ENCODE measurements at regions not wholly inside any gene's neighbourhood (a gene's known extent, or its start where the extent isn't known, plus 50 kb on each side); places are given as distances from the start of the nearest gene placed in this dataset.
"Not testable (repeated sequence)": the region's sequence is repeated elsewhere in the genome, so short reads cannot be mapped to it uniquely, and the experiment has no call there.

GRCh38 chr17:78305801-78306200, 54.1 kb downstream of the SOCS3 start:
- no peak for DNase-seq (ENCODE audit: low spot score)

GRCh38 chr17:78304549-78305037, 55.3 kb downstream of the SOCS3 start:
- no peak for DNase-seq (ENCODE audit: low spot score)

DNA sequence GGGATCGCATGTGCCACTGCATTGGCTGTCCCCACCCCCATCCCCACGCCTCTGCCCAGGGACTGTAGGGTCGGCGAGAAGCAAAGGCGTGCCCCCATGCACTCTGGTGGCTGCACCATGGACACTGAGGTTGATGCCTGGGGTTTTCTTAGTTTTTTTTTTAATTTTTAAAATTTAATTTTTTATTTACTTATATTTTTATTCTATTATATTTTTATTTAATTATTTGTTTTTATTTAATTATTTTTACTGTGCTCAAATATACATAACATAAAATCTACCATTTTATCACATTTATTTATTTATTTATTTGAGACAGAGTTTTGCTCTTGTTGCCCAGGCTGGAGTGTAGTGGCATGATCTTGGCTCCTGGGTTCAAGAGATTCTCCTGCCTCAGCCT, 57.4 kb downstream of the SOCS3 start:
- DNase-seq (ENCODE audit: low spot score): no peak

GRCh38 chr17:78301821-78302213, 58.1 kb downstream of the SOCS3 start:
- DNase-seq (ENCODE audit: low spot score): no peak

- no peak for DNase-seq (ENCODE audit: low spot score)
These were observed 58.7 kb downstream of the SOCS3 start for GRCh38 chr17:78300962-78301820.

- no peak for DNase-seq (ENCODE audit: low spot score)
These were observed 60.8 kb downstream of the SOCS3 start for GRCh38 chr17:78299049-78299448.

DNA sequence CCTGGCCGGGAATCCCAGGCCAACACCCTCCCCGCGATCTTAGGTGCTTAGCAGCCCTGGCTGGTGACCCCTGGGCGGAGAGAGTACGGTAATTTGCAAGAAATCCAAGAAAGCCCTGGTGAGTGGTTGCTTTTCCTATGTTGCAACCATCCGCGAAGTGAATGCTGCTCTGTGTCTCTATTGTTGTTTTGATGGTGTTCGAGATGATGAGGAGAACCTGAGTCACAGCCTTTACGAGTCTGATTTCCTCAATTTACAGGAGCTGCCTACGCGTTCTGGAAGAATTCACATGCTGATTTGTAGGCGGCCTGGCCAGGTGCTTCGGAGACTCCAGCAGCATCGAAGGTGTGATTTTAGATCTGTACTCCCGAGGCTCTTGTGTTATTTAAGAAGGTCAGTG, 63.3 kb downstream of the TMEM235 start:
- DNase-seq (ENCODE audit: low spot score): peak; percentile 36

- no peak for DNase-seq (ENCODE audit: low spot score)
These were observed 62.9 kb downstream of the TMEM235 start for GRCh38 chr17:78294356-78294755.

DNA sequence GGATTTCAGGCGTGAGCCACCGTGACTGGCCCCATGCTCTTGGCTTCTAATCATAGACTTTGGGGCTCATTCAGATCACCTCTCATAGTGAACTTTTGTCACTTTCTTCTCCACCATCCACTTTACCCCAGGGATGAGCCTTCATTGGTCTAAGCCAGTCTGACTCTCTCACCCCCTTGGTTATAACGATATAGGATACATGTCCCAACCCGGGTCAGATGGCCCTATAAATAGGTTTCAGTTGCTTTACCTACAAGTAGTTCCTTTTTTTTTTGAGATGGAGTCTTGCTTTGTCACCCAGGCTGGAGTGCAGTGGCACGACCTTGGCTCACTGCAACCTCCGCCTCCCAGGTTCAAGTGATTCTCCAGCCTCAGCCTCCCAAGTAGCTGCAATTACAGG, 61.7 kb downstream of the TMEM235 start:
- DNase-seq (ENCODE audit: low spot score): not testable (repeated sequence)

GRCh38 chr17:78291944-78292910, 60.8 kb downstream of the TMEM235 start:
- no peak for DNase-seq (ENCODE audit: low spot score)

DNA sequence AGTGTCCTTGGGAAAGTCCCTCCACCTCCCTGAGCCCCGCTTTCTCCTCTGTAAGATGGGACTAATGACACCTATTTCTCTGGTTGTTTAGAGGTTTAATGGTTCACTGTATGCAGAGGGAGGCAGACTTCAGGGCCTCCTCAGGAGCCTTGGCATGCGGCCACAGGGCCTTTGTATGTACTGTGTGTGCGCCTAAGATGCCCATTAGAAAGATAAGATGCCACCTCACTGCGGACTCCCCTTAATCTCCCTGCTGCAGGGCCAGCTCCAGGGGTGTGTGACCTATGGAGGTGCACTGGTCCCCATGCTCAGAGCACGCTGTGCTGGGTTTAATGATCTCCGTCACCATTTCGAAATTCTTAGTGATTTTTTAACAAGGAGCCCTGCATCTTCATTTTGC, 59.3 kb downstream of the TMEM235 start:
- no peak for DNase-seq (ENCODE audit: low spot score)
